ENCODE measurements at regions not wholly inside any gene's neighbourhood (a gene's known extent, or its start where the extent isn't known, plus 50 kb on each side); places are given as distances from the start of the nearest gene placed in this dataset.
"Not testable (repeated sequence)": the region's sequence is repeated elsewhere in the genome, so short reads cannot be mapped to it uniquely, and the experiment has no call there.

- Histone ChIP-seq H3K27ac (no peak overlapping the region), H3K4me3 (no peak overlapping the region), H3K27me3 (no peaks in the 10 kb centered on the region), H3K9me3 (no peaks in the 10 kb centered on the region), H3K36me3 (no peaks in the 10 kb centered on the region), H3K4me1 (no peaks in the 10 kb centered on the region)
- intact Hi-C loops (cut with DNase I; ENCODE audit: low total_unique reads), result no loop called here
- DNase-seq, result no peak
- TF ChIP-seq POLR2A (IDR thresholded peaks at IDR 0.05) (no peak), CTCF (IDR thresholded peaks at IDR 0.05) (no peak)
These were observed 113.7 kb upstream of the MMADHC start for GRCh38 chr2:149701241-149701640.

DNA sequence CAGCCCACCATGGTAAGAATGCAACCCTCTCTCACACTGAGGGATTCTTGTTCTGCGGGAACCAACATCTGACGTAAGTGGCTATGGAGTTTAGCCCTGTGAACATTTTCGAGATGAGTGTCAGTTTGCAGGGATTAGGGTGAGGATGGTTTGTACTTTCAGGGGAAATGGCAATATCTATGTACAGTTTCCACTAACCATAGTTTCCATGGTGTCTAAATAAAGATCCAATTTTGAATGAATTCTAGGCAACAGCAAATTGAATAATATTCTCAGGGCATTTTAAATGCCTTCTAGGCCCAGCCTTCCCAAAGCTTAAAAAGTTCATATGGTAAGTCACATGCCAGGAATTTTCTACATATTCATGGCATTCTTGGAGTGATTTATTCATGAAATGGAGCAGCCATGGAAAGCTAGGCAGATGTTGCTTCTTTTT, 105.4 kb upstream of the MMADHC start:
- Histone ChIP-seq H3K36me3 (no peaks in the 10 kb centered on the region), H3K27ac (no peak overlapping the region), H3K4me3 (no peak overlapping the region), H3K9me3 (no peaks in the 10 kb centered on the region), H3K4me1 (no peaks in the 10 kb centered on the region), H3K27me3 (no peaks in the 10 kb centered on the region)
- DNase-seq, result no peak
- TF ChIP-seq CTCF (IDR thresholded peaks at IDR 0.05) (no peak), POLR2A (IDR thresholded peaks at IDR 0.05) (no peak)
- intact Hi-C loops (cut with DNase I; ENCODE audit: low total_unique reads), result no loop called here

GRCh38 chr2:149690825-149691224, 103.2 kb upstream of the MMADHC start:
- H3K36me3 ChIP-seq, result no peaks in the 10 kb centered on the region
- no peak for TF ChIP-seq POLR2A (IDR thresholded peaks at IDR 0.05)
- TF ChIP-seq CTCF (IDR thresholded peaks at IDR 0.05), result no peak
- no peaks in the 10 kb centered on the region for H3K9me3 ChIP-seq
- H3K4me1 ChIP-seq, result no peaks in the 10 kb centered on the region
- intact Hi-C loops (cut with DNase I; ENCODE audit: low total_unique reads), result no loop called here
- no peak for DNase-seq
- no peak overlapping the region for H3K4me3 ChIP-seq
- no peaks in the 10 kb centered on the region for H3K27me3 ChIP-seq
- H3K27ac ChIP-seq, result no peak overlapping the region

GRCh38 chr2:149687052-149687427, 99.5 kb upstream of the MMADHC start:
- Histone ChIP-seq H3K36me3 (no peaks in the 10 kb centered on the region), H3K4me3 (no peak overlapping the region), H3K27ac (no peak overlapping the region), H3K4me1 (no peaks in the 10 kb centered on the region), H3K9me3 (no peaks in the 10 kb centered on the region), H3K27me3 (no peaks in the 10 kb centered on the region)
- TF ChIP-seq CTCF (IDR thresholded peaks at IDR 0.05) (no peak), POLR2A (IDR thresholded peaks at IDR 0.05) (no peak)
- DNase-seq, result no peak
- intact Hi-C loops (cut with DNase I; ENCODE audit: low total_unique reads), result no loop called here

- no peaks in the 10 kb centered on the region for H3K36me3 ChIP-seq
- no peak overlapping the region for H3K4me3 ChIP-seq
- DNase-seq, result no peak
- TF ChIP-seq POLR2A (IDR thresholded peaks at IDR 0.05), result no peak
- TF ChIP-seq CTCF (IDR thresholded peaks at IDR 0.05), result no peak
- no peaks in the 10 kb centered on the region for H3K9me3 ChIP-seq
- no peaks in the 10 kb centered on the region for H3K4me1 ChIP-seq
- H3K27me3 ChIP-seq, result no peaks in the 10 kb centered on the region
- intact Hi-C loops (cut with DNase I; ENCODE audit: low total_unique reads), result no loop called here
- no peak overlapping the region for H3K27ac ChIP-seq
These were observed 98.8 kb upstream of the MMADHC start for GRCh38 chr2:149686136-149687051.

- H3K4me1 ChIP-seq; H3K27me3 ChIP-seq; intact Hi-C loops (cut with DNase I; ENCODE audit: low total_unique reads); H3K4me3 ChIP-seq; H3K36me3 ChIP-seq; H3K9me3 ChIP-seq; DNase-seq; H3K27ac ChIP-seq: not testable (repeated sequence)
These were observed 97.8 kb upstream of the MMADHC start for GRCh38 chr2:149685401-149685800.
